ENCODE measurements at regions not wholly inside any gene's neighbourhood (a gene's known extent, or its start where the extent isn't known, plus 50 kb on each side); places are given as distances from the start of the nearest gene placed in this dataset.

DNA sequence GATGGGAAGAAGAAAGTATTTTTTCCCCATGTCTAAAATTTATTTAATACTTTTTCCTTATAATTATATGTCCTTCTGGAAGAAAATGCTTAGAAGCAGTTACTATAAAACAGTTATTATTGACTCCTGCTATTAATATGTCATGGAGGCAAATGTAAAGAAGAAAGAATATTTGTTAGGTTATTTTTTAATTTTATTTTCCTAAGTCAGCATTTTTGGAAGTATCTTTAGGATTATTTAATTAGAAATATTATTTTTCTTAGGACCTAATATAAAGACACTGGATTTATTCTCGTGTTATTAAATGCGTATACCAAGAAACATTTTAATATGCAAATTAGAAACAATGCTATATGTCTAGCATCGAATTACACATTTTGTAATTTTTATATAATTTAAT lies 687.7 kb downstream of the TRAM1L1 start:
- Histone ChIP-seq H3K36me3 (ENCODE audit: insufficient read depth, low read length) (no peaks in the 10 kb centered on the region), H2AFZ (ENCODE audit: low read length) (no peak overlapping the region), H3K27me3 (ENCODE audit: insufficient read depth, low read length, poor library complexity, severe bottlenecking) (no peaks in the 10 kb centered on the region), H3K4me2 (ENCODE audit: low read depth, low read length, poor library complexity, severe bottlenecking) (no peak overlapping the region), H3K4me1 (ENCODE audit: insufficient read depth, low read length, poor library complexity, severe bottlenecking) (no peaks in the 10 kb centered on the region), H3K9me3 (ENCODE audit: insufficient read depth, low read depth, low read length) (no peaks in the 10 kb centered on the region), H3F3A (ENCODE audit: low read depth) (no peaks in the 10 kb centered on the region), H3K4me3 (ENCODE audit: low read length, poor library complexity, severe bottlenecking) (no peak overlapping the region), H4K20me1 (ENCODE audit: insufficient read depth, low read length, poor library complexity, severe bottlenecking) (no peaks in the 10 kb centered on the region), H3K9ac (ENCODE audit: low read depth, low read length, poor library complexity, severe bottlenecking) (no peak overlapping the region), H3K9me2 (replicated peaks; ENCODE audit: low read depth, low read length) (no peaks in the 10 kb centered on the region), H3K79me2 (ENCODE audit: insufficient read depth, low read length) (no peaks in the 10 kb centered on the region)
- no peak for TF ChIP-seq EZH2phosphoT487 (IDR thresholded peaks at IDR 0.05; ENCODE audit: borderline replicate concordance)
- TF ChIP-seq CTCF (conservative IDR thresholded peaks at IDR 0.05; ENCODE audit: low read length) = no peak

DNA sequence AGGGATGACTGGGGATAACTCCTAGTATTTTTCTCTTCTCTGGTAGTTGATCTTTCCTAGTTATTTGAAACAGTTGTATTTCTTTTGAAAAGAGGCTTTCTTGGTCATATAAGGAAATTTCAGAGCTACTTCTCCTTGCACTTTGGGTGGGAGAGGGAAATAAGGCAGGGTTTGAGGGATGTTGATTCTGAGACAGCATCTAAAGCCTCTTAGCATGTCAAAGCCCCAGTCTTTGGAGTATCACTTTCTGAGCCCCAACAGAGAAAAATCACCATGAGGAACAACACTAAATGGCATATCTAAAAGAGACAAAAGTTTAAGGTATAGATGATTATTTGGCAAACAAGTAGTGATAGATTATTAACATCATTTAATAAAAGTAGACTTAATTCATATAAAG lies 688.1 kb downstream of the TRAM1L1 start:
- Histone ChIP-seq H3K27me3 (ENCODE audit: insufficient read depth, low read length, poor library complexity, severe bottlenecking) (no peaks in the 10 kb centered on the region), H3K4me2 (ENCODE audit: low read depth, low read length, poor library complexity, severe bottlenecking) (no peak overlapping the region), H3K4me3 (ENCODE audit: low read length, poor library complexity, severe bottlenecking) (no peak overlapping the region), H3K9ac (ENCODE audit: low read depth, low read length, poor library complexity, severe bottlenecking) (no peak overlapping the region), H3K79me2 (ENCODE audit: insufficient read depth, low read length) (no peaks in the 10 kb centered on the region), H3F3A (ENCODE audit: low read depth) (no peaks in the 10 kb centered on the region), H3K9me3 (ENCODE audit: insufficient read depth, low read depth, low read length) (no peaks in the 10 kb centered on the region), H2AFZ (ENCODE audit: low read length) (no peak overlapping the region), H3K36me3 (ENCODE audit: insufficient read depth, low read length) (no peaks in the 10 kb centered on the region), H3K4me1 (ENCODE audit: insufficient read depth, low read length, poor library complexity, severe bottlenecking) (no peaks in the 10 kb centered on the region), H3K9me2 (replicated peaks; ENCODE audit: low read depth, low read length) (no peaks in the 10 kb centered on the region), H4K20me1 (ENCODE audit: insufficient read depth, low read length, poor library complexity, severe bottlenecking) (no peaks in the 10 kb centered on the region)
- no peak for TF ChIP-seq CTCF (conservative IDR thresholded peaks at IDR 0.05; ENCODE audit: low read length)
- no peak for TF ChIP-seq EZH2phosphoT487 (IDR thresholded peaks at IDR 0.05; ENCODE audit: borderline replicate concordance)

- no peaks in the 10 kb centered on the region for H3K4me1 ChIP-seq (ENCODE audit: insufficient read depth, low read length, poor library complexity, severe bottlenecking)
- no peak overlapping the region for H3K4me2 ChIP-seq (ENCODE audit: low read depth, low read length, poor library complexity, severe bottlenecking)
- no peak overlapping the region for H2AFZ ChIP-seq (ENCODE audit: low read length)
- H3K9me3 ChIP-seq (ENCODE audit: insufficient read depth, low read depth, low read length) = no peaks in the 10 kb centered on the region
- no peaks in the 10 kb centered on the region for H3K36me3 ChIP-seq (ENCODE audit: insufficient read depth, low read length)
- H3K9me2 ChIP-seq (replicated peaks; ENCODE audit: low read depth, low read length) = no peaks in the 10 kb centered on the region
- no peaks in the 10 kb centered on the region for H3F3A ChIP-seq (ENCODE audit: low read depth)
- H3K9ac ChIP-seq (ENCODE audit: low read depth, low read length, poor library complexity, severe bottlenecking) = no peak overlapping the region
- TF ChIP-seq CTCF (conservative IDR thresholded peaks at IDR 0.05; ENCODE audit: low read length) (no peak), EZH2phosphoT487 (IDR thresholded peaks at IDR 0.05; ENCODE audit: borderline replicate concordance) (no peak)
- H3K27me3 ChIP-seq (ENCODE audit: insufficient read depth, low read length, poor library complexity, severe bottlenecking) = no peaks in the 10 kb centered on the region
- no peak overlapping the region for H3K4me3 ChIP-seq (ENCODE audit: low read length, poor library complexity, severe bottlenecking)
- no peaks in the 10 kb centered on the region for H4K20me1 ChIP-seq (ENCODE audit: insufficient read depth, low read length, poor library complexity, severe bottlenecking)
- no peaks in the 10 kb centered on the region for H3K79me2 ChIP-seq (ENCODE audit: insufficient read depth, low read length)
Observed at GRCh38 chr4:116395408-116395807, 690.0 kb downstream of the TRAM1L1 start.
